ENCODE measurements at regions not wholly inside any gene's neighbourhood (a gene's known extent, or its start where the extent isn't known, plus 50 kb on each side); places are given as distances from the start of the nearest gene placed in this dataset.
A peak's percentile ranks its signal among the peaks of the same experiment; 100 is the strongest.
"Not testable (repeated sequence)": the region's sequence is repeated elsewhere in the genome, so short reads cannot be mapped to it uniquely, and the experiment has no call there.

GRCh38 chr10:93127642-93128215 lies 54.0 kb downstream of the CYP26A1 start:
- DNase-seq = not testable (repeated sequence)

DNA sequence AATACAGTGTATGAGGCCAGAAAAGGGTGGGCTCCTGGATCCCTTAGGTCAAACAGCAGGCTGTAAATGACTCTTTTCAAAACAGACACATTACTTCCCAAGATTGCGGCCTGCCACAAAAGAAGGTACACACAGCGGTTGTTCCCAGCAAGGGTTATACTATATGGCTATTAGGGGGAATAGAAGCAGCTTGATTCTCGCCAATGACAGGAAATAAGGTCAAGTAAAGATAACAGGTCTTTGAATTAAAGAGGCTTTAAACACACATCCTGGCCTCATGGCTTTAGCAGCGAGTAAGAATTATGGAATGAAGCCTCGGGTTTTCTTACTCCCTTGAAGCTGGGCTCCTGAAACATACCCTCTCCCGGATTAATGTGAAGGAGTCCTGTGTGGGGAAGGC lies 58.3 kb downstream of the CYP26A1 start:
- peak; percentile 4 for DNase-seq

- no peak for DNase-seq
Observed at GRCh38 chr10:93138113-93138870, 64.6 kb downstream of the CYP26A1 start.

- DNase-seq = no peak
Observed at GRCh38 chr10:93139059-93139655, 65.5 kb downstream of the CYP26A1 start.

DNA sequence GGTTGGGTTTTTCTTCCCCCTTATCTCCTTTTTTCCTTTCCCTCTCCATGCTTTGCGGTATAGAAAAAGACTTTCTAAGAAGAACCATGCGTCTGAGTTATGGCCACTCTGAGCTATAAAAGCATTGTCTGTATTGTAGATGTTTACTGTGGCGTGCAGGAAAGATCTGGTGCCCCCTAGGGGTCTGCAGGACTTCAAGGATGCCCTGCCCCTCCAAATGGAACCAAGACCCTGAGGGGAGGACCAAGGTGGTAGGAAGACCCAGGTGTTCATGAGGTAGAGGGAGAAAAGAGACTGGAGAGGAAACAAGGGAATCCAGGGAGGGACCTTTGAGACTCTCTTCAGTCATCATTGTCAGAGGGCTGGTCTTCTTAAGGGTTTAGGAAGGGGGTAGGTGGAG lies 68.8 kb downstream of the CYP26A1 start:
- no peak for DNase-seq

- DNase-seq = no peak
Observed at GRCh38 chr10:93143281-93143680, 69.6 kb downstream of the CYP26A1 start.

GRCh38 chr10:93146336-93146735 lies 72.6 kb downstream of the CYP26A1 start:
- no peak for DNase-seq

DNA sequence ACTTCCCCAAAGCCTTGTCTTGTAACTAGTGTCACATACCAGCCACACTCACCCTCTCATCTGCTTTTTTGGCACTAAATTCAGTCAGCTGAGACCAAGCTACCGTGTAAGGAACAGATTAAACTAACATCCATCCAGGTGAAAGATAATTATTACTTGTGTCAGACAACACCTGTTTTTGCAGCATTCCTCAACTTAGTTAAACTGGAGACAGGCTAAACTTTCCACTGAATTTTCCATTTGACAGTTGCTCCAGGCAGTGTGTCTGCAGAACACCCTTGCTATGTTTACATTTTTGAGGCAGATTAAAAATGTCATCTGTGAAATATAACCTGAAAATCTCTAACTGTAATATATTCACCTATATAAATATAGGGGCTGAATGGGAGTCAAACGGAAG lies 73.6 kb downstream of the CYP26A1 start:
- DNase-seq = no peak

- DNase-seq = no peak
Observed at GRCh38 chr10:93148476-93148875, 74.8 kb downstream of the CYP26A1 start.

DNA sequence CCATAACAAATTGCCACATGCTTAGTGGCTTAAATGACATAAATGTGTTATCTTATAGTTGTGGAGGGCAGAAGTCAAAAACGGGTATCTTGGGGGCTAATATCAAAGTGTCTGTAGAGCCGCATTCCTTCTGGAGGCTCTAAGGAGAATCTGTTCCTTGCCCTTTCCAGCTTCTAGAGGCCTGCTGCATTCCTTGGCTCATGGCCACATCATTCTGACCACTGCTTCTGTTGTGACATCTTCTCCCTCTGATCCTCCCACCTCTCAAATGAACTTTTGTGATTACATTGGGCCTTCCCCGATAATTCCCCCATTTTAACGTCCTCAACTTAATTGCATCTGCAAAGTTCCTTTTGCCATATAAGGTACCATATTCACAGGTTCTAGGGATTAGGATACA lies 76.1 kb downstream of the CYP26A1 start:
- DNase-seq = no peak

- DNase-seq = no peak
Observed at GRCh38 chr10:93150289-93150688, 76.6 kb downstream of the CYP26A1 start.

GRCh38 chr10:93150990-93151547 lies 77.4 kb downstream of the CYP26A1 start:
- DNase-seq = no peak

- no peak for DNase-seq
Observed at GRCh38 chr10:93152136-93152535, 78.4 kb downstream of the CYP26A1 start.

DNA sequence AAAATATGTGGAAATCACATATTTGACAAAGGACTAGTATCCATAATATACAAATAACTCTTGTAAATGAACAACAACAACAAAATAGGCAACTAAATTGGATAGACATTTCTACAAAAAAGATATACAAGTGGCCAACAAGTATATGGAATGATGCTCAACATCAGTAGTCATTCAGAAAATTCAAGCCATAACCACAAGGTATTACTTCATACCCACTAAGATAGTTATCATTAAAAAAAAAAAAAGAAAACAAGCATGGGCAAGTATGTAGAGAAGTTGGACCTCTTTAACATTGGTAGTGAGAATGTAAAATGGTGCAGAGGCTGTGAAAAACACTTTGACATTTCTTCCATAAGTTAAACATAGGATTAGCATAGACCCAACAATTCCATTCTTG lies 80.8 kb downstream of the CYP26A1 start:
- no peak for DNase-seq

- DNase-seq = no peak
Observed at GRCh38 chr10:93160140-93160539, 86.4 kb downstream of the CYP26A1 start.

DNA sequence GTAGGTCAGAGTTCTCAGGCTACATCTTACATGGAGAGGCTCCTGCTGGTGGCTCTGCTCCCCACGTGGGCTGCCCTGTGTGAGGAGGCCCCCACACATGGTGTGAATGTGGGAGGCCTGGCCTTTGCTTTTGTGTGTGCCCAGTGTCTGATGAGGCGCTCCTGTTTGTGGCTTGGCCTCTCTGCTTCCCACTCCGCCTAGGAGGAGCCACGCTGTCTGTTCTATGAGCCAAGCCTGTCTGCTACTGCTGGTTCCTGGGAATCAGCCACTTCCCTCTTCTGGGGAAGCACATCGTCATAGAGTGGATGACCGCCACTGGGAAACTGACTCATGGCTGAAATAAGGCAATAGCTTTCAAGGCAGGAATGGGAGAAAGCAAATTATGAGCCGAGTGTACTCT lies 87.1 kb downstream of the CYP26A1 start:
- no peak for DNase-seq

DNA sequence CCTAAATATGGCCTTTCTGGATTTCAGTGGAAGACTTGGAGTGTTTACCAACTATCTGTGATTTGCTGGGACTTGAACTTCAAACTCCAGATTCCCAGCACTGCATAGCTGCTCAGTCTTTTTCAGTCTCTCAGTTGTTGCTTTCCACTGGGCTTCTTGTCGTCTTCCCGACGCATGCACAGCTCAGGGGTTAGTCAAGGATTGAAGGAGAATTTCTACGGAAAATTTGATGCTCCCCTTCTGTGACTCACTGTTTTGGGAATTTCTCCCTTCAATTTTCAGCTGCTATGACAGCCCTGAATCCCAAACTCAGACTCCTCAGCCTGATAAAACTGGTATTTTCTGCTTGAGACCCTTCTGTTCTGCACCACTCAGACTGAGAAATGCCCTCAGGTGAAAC lies 91.7 kb downstream of the CYP26A1 start:
- no peak for DNase-seq

DNA sequence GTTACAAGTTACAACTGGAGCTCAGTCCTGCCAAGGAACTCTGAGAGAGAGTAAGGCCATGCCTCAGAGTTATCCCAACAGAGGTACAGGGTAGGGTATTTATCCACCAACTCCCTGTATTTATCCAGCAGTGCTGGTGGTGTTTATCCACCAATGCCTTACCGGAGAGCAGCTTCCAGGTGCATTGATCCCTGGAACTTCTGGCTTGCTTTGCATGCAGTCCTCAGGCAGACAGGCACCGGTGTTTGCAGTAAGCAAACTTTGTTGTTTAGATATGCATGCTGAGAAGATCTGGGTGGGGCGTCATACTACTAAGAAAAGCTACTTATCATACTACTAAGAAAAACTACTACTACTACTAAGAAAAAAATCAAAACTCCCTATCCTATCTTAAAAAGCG lies 92.4 kb downstream of the CYP26A1 start:
- DNase-seq = no peak

- DNase-seq = no peak
Observed at GRCh38 chr10:93171837-93172236, 98.1 kb downstream of the CYP26A1 start.

GRCh38 chr10:93173967-93174845 lies 100.5 kb downstream of the CYP26A1 start:
- DNase-seq = no peak

- DNase-seq = no peak
Observed at GRCh38 chr10:93175490-93175889, 101.8 kb downstream of the CYP26A1 start.

DNA sequence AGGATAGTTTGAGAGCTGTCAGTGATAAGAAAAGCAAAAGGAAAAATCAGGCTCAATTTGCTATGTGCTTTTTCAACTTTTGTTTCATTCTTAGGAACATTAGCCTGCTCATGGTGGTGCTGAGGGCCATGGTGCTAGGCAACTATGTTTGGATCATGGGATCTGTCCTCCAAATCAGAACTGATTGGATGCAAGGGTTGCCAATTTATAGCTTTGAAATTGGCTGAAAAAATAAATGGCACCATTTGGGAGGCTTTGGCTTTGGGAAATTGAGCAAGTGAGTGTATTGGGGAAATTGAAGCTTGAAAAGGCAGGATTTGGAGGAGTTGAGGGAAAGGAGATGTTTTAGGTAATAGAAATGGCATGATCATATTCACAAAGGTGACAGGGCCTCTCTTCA lies 103.8 kb downstream of the CYP26A1 start:
- DNase-seq = no peak
